Fibroblast of lung (primary cell): ENCODE measurements at regions not wholly inside any gene's neighbourhood (a gene's known extent, or its start where the extent isn't known, plus 50 kb on each side); places are given as distances from the start of the nearest gene placed in this dataset.

ENCODE experiments used
- CTCF ChIP-seq, 2 donors: IDR thresholded peaks in 1 of 2; conservative IDR thresholded peaks in 1 of 2; 1 replicate in 1 of 2; 2 replicates in 1 of 2; pipeline ENCODE4 v1.5.1; 2011 to 2012; ENCODE audit warnings: low read length in 2 of 2, control low read depth in 1 of 2, inconsistent platforms in 1 of 2, low read depth in 1 of 2, mild to moderate bottlenecking in 1 of 2
- EZH2 ChIP-seq: IDR thresholded peaks from 2 replicates; pipeline ENCODE4 v1.5.1; 2012; ENCODE audit warnings: low read length, control low read depth, mild to moderate bottlenecking; ENCODE audit errors: missing control alignments

GRCh38 chr12:3947781-3948180 lies 74.6 kb upstream of the PARP11 start:
- TF ChIP-seq EZH2 (no peak), CTCF (conservative IDR thresholded peaks at IDR 0.05 in 1 of 2, IDR thresholded peaks at IDR 0.05 in 1 of 2; ENCODE audit: low read depth in 1 of 2, low read length in 2 of 2) (no peak)
